ENCODE measurements at regions not wholly inside any gene's neighbourhood (a gene's known extent, or its start where the extent isn't known, plus 50 kb on each side); places are given as distances from the start of the nearest gene placed in this dataset.

DNA sequence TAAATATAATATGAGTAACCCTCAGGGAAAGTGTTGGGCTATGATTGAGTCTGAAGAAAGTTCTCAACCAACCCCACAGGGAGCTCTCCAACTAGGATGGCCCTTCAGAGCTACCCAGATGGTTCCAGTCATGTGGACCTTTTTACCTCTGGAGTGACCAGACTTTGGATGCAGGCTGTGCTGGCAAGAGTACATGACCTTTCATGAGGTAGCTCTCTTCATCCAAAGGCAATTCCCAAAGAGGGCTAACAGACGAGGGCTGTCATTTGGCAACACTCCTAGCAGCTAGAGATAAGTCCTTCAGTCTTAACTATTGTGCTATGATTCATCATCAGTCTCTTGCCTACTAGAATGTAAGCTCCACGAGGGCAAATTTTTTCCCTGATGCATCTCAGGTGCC lies 75.4 kb downstream of the DUSP6 start:
- TF ChIP-seq, protein P1, sequence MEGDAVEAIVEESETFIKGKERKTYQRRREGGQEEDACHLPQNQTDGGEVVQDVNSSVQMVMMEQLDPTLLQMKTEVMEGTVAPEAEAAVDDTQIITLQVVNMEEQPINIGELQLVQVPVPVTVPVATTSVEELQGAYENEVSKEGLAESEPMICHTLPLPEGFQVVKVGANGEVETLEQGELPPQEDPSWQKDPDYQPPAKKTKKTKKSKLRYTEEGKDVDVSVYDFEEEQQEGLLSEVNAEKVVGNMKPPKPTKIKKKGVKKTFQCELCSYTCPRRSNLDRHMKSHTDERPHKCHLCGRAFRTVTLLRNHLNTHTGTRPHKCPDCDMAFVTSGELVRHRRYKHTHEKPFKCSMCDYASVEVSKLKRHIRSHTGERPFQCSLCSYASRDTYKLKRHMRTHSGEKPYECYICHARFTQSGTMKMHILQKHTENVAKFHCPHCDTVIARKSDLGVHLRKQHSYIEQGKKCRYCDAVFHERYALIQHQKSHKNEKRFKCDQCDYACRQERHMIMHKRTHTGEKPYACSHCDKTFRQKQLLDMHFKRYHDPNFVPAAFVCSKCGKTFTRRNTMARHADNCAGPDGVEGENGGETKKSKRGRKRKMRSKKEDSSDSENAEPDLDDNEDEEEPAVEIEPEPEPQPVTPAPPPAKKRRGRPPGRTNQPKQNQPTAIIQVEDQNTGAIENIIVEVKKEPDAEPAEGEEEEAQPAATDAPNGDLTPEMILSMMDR (IDR thresholded peaks at IDR 0.05): no peak
- no peak for TF ChIP-seq POLR2AphosphoS5 (IDR thresholded peaks at IDR 0.05)

All from gastroesophageal sphincter (tissue), 3 donors.